HT1080 (cell line): ENCODE measurements at regions not wholly inside any gene's neighbourhood (a gene's known extent, or its start where the extent isn't known, plus 50 kb on each side); places are given as distances from the start of the nearest gene placed in this dataset.
"Not testable (repeated sequence)": the region's sequence is repeated elsewhere in the genome, so short reads cannot be mapped to it uniquely, and the experiment has no call there.

Experiments
- DNase-seq: peaks from one replicate; pipeline ENCODE4 v3.0.0-alpha.2; 2015; ENCODE audit warnings: low read depth

- no peak for DNase-seq
These were observed 104.6 kb upstream of the PLEKHG1 start for GRCh38 chr6:150495126-150495525.

- no peak for DNase-seq
These were observed 103.1 kb upstream of the PLEKHG1 start for GRCh38 chr6:150496629-150497028.

- no peak for DNase-seq
These were observed 99.8 kb upstream of the PLEKHG1 start for GRCh38 chr6:150499882-150500312.

GRCh38 chr6:150500568-150500967 lies 99.1 kb upstream of the PLEKHG1 start:
- DNase-seq, result not testable (repeated sequence)

- DNase-seq, result no peak
These were observed 96.6 kb upstream of the PLEKHG1 start for GRCh38 chr6:150503041-150503440.

GRCh38 chr6:150503586-150504339 lies 95.9 kb upstream of the PLEKHG1 start:
- no peak for DNase-seq

- not testable (repeated sequence) for DNase-seq
These were observed 92.3 kb upstream of the PLEKHG1 start for GRCh38 chr6:150507361-150507760.

- DNase-seq, result no peak
These were observed 89.1 kb upstream of the PLEKHG1 start for GRCh38 chr6:150510576-150510975.

GRCh38 chr6:150511313-150511712 lies 88.4 kb upstream of the PLEKHG1 start:
- DNase-seq, result no peak

- no peak for DNase-seq
These were observed 84.8 kb upstream of the PLEKHG1 start for GRCh38 chr6:150514806-150515380.

GRCh38 chr6:150516199-150516598 lies 83.5 kb upstream of the PLEKHG1 start:
- no peak for DNase-seq

GRCh38 chr6:150517175-150517574 lies 82.5 kb upstream of the PLEKHG1 start:
- peak; percentile 56 for DNase-seq

- no peak for DNase-seq
These were observed 78.2 kb upstream of the PLEKHG1 start for GRCh38 chr6:150521482-150521881.

GRCh38 chr6:150523216-150523615 lies 76.5 kb upstream of the PLEKHG1 start:
- DNase-seq, result not testable (repeated sequence)

- DNase-seq, result no peak
These were observed 74.4 kb upstream of the PLEKHG1 start for GRCh38 chr6:150525300-150525699.

- DNase-seq, result peak; percentile 8
These were observed 72.6 kb upstream of the PLEKHG1 start for GRCh38 chr6:150527100-150527499.

- no peak for DNase-seq
These were observed 70.9 kb upstream of the PLEKHG1 start for GRCh38 chr6:150528648-150529285.

GRCh38 chr6:150529646-150530045 lies 70.0 kb upstream of the PLEKHG1 start:
- DNase-seq, result no peak

GRCh38 chr6:150531957-150532356 lies 67.7 kb upstream of the PLEKHG1 start:
- no peak for DNase-seq

- no peak for DNase-seq
These were observed 65.1 kb upstream of the PLEKHG1 start for GRCh38 chr6:150534553-150534952.

- no peak for DNase-seq
These were observed 64.4 kb upstream of the PLEKHG1 start for GRCh38 chr6:150535151-150535804.

- no peak for DNase-seq
These were observed 63.9 kb upstream of the PLEKHG1 start for GRCh38 chr6:150535818-150536220.
